Epithelial cell of proximal tubule (primary cell): ENCODE measurements at regions not wholly inside any gene's neighbourhood (a gene's known extent, or its start where the extent isn't known, plus 50 kb on each side); places are given as distances from the start of the nearest gene placed in this dataset.
A peak's percentile ranks its signal among the peaks of the same experiment; 100 is the strongest.

Source experiments
- DNase-seq: peaks from one replicate; pipeline ENCODE4 v3.0.0-alpha.2; 2011; ENCODE audit warnings: low read depth
- H3K4me3 ChIP-seq: 2 replicates; pipeline ENCODE4 v1.5.1; 2011; ENCODE audit warnings: low read depth, mild to moderate bottlenecking, low read length
- TF ChIP-seq, protein P1 (sequence below): conservative IDR thresholded peaks from 2 replicates; pipeline ENCODE4 v1.5.1; 2012; ENCODE audit warnings: low read depth, mild to moderate bottlenecking, low read length

DNA sequence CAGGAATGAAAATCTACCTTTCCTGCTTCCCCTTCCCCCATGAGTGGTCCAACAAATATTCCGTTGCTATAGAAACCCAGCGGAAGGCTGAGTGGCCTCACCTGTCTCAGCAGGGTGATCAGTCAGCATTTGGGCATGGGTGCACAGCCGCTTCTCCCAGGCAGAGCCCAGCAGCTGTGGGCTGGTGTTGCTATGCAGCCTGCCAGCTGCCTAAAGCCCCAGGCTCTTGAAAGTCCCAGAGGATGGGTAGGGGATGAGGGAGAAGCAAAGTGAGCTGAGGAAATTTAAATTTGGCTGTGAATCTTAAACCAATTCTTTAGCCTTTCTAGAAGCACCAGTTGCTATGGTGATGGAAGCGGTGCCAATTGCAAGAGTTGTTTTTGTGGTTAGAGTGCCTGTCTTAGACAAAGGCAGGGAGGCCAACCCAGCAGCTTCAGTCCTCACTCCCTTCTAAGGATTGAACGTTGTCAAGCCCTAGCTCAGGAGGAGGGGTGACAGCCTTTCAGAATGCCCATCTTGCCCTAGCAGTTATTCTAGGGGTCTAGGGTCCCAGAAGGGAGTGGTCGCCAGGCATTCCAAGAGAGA, 151.5 kb upstream of the PITX1 start:
- TF ChIP-seq, protein P1, sequence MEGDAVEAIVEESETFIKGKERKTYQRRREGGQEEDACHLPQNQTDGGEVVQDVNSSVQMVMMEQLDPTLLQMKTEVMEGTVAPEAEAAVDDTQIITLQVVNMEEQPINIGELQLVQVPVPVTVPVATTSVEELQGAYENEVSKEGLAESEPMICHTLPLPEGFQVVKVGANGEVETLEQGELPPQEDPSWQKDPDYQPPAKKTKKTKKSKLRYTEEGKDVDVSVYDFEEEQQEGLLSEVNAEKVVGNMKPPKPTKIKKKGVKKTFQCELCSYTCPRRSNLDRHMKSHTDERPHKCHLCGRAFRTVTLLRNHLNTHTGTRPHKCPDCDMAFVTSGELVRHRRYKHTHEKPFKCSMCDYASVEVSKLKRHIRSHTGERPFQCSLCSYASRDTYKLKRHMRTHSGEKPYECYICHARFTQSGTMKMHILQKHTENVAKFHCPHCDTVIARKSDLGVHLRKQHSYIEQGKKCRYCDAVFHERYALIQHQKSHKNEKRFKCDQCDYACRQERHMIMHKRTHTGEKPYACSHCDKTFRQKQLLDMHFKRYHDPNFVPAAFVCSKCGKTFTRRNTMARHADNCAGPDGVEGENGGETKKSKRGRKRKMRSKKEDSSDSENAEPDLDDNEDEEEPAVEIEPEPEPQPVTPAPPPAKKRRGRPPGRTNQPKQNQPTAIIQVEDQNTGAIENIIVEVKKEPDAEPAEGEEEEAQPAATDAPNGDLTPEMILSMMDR, result no peak
- no peak overlapping the region for H3K4me3 ChIP-seq
- DNase-seq, result no peak

DNA sequence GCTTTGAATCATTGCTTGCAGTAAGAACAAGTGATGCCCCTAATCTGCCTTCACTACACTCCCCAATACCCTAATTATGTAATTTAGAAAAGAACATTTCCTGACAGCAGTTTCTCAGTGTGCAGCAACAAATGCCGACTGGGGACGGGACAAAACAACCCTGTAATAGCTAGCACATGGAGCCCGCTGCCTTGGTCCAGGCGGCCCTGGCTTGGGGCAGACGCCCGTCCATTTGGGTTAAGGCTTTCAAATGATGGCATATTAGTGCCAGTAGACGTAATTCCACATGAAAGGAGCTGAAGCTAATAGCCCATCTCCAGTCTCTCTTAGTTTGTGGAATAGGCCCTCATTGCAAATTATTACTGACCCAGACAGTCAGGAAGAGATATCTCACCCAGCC, 150.6 kb upstream of the PITX1 start:
- no peak overlapping the region for H3K4me3 ChIP-seq
- DNase-seq, result no peak
- TF ChIP-seq, protein P1, result no peak

DNA sequence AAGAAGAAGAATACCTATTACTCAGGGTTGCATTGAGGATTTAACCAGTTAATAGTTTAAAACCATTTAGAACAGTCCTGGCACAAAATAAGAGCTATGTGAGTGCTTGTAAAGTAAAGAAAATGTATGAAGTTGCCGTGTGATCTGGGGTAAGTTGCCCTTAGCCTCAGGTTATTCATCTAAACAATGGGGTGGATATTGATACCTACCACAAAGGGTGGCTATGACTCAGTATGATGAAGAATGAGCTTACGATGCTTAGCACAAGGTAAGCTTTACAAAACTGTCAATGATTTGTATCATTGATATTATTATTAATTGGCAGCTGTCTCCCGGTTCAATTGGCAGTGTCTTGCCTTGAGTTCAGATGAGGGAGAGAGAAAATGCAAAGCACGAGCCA, 149.4 kb upstream of the PITX1 start:
- H3K4me3 ChIP-seq, result no peak overlapping the region
- TF ChIP-seq, protein P1, result no peak

DNA sequence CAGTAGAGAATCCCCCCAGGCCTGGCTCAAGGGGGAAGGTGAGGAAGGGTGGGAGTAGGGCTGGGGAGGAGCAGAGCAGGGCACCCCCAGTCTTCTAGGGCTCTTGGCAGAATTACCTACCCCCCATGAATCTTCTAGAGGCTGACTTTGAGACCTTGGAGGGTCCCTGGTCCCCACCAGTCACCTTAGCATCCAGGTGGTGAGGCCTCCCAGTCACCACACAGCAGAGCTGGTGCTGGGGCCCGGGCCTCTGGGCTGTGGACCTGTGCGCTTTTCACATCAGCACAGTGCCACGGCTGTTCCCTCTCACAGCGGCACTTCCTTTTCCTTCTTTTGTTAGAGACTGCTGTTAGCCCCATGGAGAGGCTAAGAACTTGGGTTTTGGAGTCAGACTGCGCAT, 148.6 kb upstream of the PITX1 start:
- H3K4me3 ChIP-seq, result no peak overlapping the region
- TF ChIP-seq, protein P1, result no peak
- no peak for DNase-seq

More for the DNA sequence above, 149.4 kb upstream of the PITX1 start:
- DNase-seq, result no peak

DNA sequence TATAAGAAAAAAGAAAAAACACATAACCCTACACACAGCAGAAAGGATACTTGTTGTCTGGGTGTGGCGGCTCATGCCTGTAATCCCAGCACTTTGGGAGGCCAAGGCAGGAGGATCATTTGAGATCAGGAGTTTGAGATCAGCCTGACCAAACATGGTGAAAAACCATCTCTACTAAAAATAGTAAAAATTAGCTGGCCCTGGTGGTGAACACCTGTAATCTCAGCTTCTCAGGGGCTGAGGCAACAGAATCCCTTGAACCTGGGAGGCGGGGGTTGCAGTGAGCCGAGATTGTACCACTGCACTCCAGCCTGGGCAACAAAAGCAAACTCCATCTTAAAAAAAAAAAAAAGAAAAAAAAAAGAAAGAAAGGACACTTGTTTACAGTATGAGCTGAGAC, 147.6 kb upstream of the PITX1 start:
- H3K4me3 ChIP-seq, result no peak overlapping the region
- no peak for DNase-seq
- TF ChIP-seq, protein P1, result no peak

DNA sequence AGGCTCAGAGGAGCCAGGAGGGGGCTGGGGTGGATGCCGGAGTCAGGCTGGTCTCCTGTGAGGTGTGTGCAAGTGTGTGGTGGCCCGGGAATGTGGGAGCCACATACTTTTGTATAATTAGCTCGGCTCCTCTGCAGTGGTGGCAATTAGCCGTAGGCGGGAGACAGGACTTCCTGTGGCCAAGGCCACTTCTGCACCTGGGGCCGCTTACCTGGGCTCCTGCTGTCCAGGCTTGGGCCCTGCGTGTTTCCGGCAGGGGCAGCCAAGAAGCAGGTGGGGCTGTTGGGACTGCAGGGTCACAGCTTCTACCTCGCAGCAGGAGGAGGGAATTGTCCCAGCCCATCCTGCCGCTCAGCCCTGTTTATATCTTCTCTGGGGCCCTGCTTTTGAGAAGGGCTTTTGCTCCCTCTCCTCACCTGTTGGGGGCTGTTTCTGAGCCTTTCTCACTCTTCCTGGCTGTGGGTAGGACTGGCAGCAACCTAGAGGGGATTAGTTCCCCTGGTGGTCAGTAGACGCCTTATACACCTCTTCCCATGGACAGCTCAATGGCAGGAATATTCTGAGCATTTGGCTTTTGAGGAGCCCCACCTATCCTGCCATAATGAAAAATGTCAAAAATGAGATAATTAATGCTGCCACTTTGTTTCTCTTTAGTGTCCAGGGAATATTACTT, 145.4 kb upstream of the PITX1 start:
- DNase-seq, result no peak
- H3K4me3 ChIP-seq, result no peak overlapping the region
- TF ChIP-seq, protein P1, result peak; percentile 6
